H9 (cell line): ENCODE measurements at regions not wholly inside any gene's neighbourhood (a gene's known extent, or its start where the extent isn't known, plus 50 kb on each side); places are given as distances from the start of the nearest gene placed in this dataset.

Source experiments
- DNase-seq: peaks from one replicate; pipeline ENCODE4 v3.0.0-alpha.2; 2017
- H2AFZ ChIP-seq: one replicate; pipeline ENCODE4 v1.6.1; 2013; ENCODE audit warnings: mild to moderate bottlenecking, low read length, control low read depth, moderate library complexity
- H2AK5ac ChIP-seq: 2 replicates; pipeline ENCODE4 v1.6.1; 2013; ENCODE audit warnings: low read length, control low read depth, mixed read lengths; ENCODE audit not compliant: insufficient read length
- H2BK120ac ChIP-seq: one replicate; pipeline ENCODE4 v1.6.1; 2013; ENCODE audit warnings: low read depth, mild to moderate bottlenecking, low read length, control low read depth, inconsistent platforms; ENCODE audit not compliant: poor library complexity, severe bottlenecking
- H2BK12ac ChIP-seq: 2 replicates; pipeline ENCODE4 v1.6.1; 2013; ENCODE audit warnings: low read length, control low read depth, mixed read lengths, low read depth; ENCODE audit not compliant: insufficient read length
- H2BK15ac ChIP-seq: 2 replicates; pipeline ENCODE4 v1.6.1; 2013; ENCODE audit warnings: low read depth, low read length, control low read depth
- H2BK20ac ChIP-seq: one replicate; pipeline ENCODE4 v1.6.1; 2013; ENCODE audit warnings: low read depth, mild to moderate bottlenecking, low read length, control low read depth, inconsistent platforms; ENCODE audit not compliant: poor library complexity, severe bottlenecking
- H2BK5ac ChIP-seq: 2 replicates; pipeline ENCODE4 v1.6.1; 2013; ENCODE audit warnings: low read length, control low read depth, mixed read lengths; ENCODE audit not compliant: insufficient read length
- H3K14ac ChIP-seq: 2 replicates; pipeline ENCODE4 v1.6.1; 2013; ENCODE audit warnings: low read length, control low read depth; ENCODE audit not compliant: insufficient read depth
- H3K18ac ChIP-seq: 2 replicates; pipeline ENCODE4 v1.6.1; 2013; ENCODE audit warnings: low read depth, mild to moderate bottlenecking, mixed read lengths, low read length, control low read depth; ENCODE audit not compliant: insufficient read length
- H3K23ac ChIP-seq: 2 replicates; pipeline ENCODE4 v1.6.1; 2013; ENCODE audit warnings: low read length, control low read depth, mixed read lengths, low read depth; ENCODE audit not compliant: insufficient read length
- H3K23me2 ChIP-seq: 2 replicates; pipeline ENCODE4 v1.6.1; 2013; ENCODE audit warnings: low read depth, mild to moderate bottlenecking, mixed read lengths, low read length, control low read depth; ENCODE audit not compliant: insufficient read length, poor library complexity, severe bottlenecking
- H3K27ac ChIP-seq: 2 replicates; pipeline ENCODE4 v1.5.1; 2013; ENCODE audit warnings: low read length, control low read depth, mixed read lengths, low read depth; ENCODE audit not compliant: insufficient read length
- H3K27me3 ChIP-seq: 2 replicates; pipeline ENCODE4 v1.6.1; 2013; ENCODE audit warnings: low read length, control low read depth, inconsistent platforms; ENCODE audit not compliant: insufficient read depth
- H3K4ac ChIP-seq: 2 replicates; pipeline ENCODE4 v1.6.1; 2013; ENCODE audit warnings: low read depth, mild to moderate bottlenecking, control low read depth, inconsistent platforms, low read length, moderate library complexity
- H3K4me1 ChIP-seq: 2 replicates; pipeline ENCODE4 v1.6.1; 2013; ENCODE audit warnings: low read length, control low read depth, inconsistent platforms; ENCODE audit not compliant: insufficient read depth
- H3K4me2 ChIP-seq: 2 replicates; pipeline ENCODE4 v1.6.1; 2013; ENCODE audit warnings: low read length, control low read depth, mixed read lengths; ENCODE audit not compliant: insufficient read length, insufficient read depth
- H3K56ac ChIP-seq: 2 replicates; pipeline ENCODE4 v1.6.1; 2013; ENCODE audit warnings: low read depth, mild to moderate bottlenecking, mixed read lengths, low read length, control low read depth; ENCODE audit not compliant: insufficient read length
- H3K79me1 ChIP-seq: 2 replicates; pipeline ENCODE4 v1.6.1; 2013; ENCODE audit warnings: low read depth, mild to moderate bottlenecking, moderate library complexity, low read length, control low read depth, inconsistent platforms; ENCODE audit not compliant: insufficient read depth, poor library complexity, severe bottlenecking
- H3K79me2 ChIP-seq: 2 replicates; pipeline ENCODE4 v1.6.1; 2013; ENCODE audit warnings: low read length, control low read depth, inconsistent platforms; ENCODE audit not compliant: insufficient read depth
- H3K9ac ChIP-seq: 2 replicates; pipeline ENCODE4 v1.6.1; 2013; ENCODE audit warnings: low read length, control low read depth, mixed read lengths; ENCODE audit not compliant: insufficient read length; ENCODE audit errors: extremely low read depth
- H3K9me3 ChIP-seq: one replicate; pipeline ENCODE4 v1.6.1; 2013; ENCODE audit warnings: low read depth, low read length, inconsistent platforms; ENCODE audit not compliant: control insufficient read depth
- H3T11ph ChIP-seq: one replicate; pipeline ENCODE4 v1.6.1; 2013; ENCODE audit warnings: mild to moderate bottlenecking, low read length, control low read depth, inconsistent platforms
- H4K20me1 ChIP-seq: one replicate; pipeline ENCODE4 v1.6.1; 2013; ENCODE audit not compliant: control insufficient read depth, insufficient read length, insufficient read depth
- H4K5ac ChIP-seq: 2 replicates; pipeline ENCODE4 v1.6.1; 2013; ENCODE audit warnings: low read depth, mild to moderate bottlenecking, mixed read lengths, low read length, control low read depth; ENCODE audit not compliant: insufficient read length
- H4K8ac ChIP-seq: replicated peaks from 2 replicates; pipeline ENCODE4 v1.6.1; 2013; ENCODE audit warnings: low read length, control low read depth, mixed read lengths, low read depth; ENCODE audit not compliant: insufficient read length
- H4K91ac ChIP-seq: 2 replicates; pipeline ENCODE4 v1.6.1; 2013; ENCODE audit warnings: low read depth, mild to moderate bottlenecking, moderate library complexity, mixed read lengths, low read length, control low read depth; ENCODE audit not compliant: insufficient read length
- H3K27ac Mint-ChIP-seq, 3 experiments: 2 replicates in 2 of 3; 3 replicates in 1 of 3; pipeline ENCODE4 v1.8.0; 2020 to 2021; ENCODE audit warnings: mixed read lengths in 3 of 3, mild to moderate bottlenecking in 1 of 3, moderate library complexity in 1 of 3
- H3K27me3 Mint-ChIP-seq: 2 replicates; pipeline ENCODE4 v1.8.0; 2021; ENCODE audit warnings: low read depth, mild to moderate bottlenecking, moderate library complexity, mixed read lengths
- H3K36me3 Mint-ChIP-seq, 3 experiments: 2 replicates in 2 of 3; 3 replicates in 1 of 3; pipeline ENCODE4 v1.8.0; 2020 to 2021; ENCODE audit warnings: low read depth in 3 of 3, mixed read lengths in 3 of 3; ENCODE audit not compliant: insufficient read depth in 1 of 3
- H3K4me1 Mint-ChIP-seq, 2 experiments: 2 replicates each; pipeline ENCODE4 v1.8.0; 2020; ENCODE audit warnings: mixed read lengths in 2 of 2
- H3K4me3 Mint-ChIP-seq, 2 experiments: 2 replicates in 1 of 2; 3 replicates in 1 of 2; pipeline ENCODE4 v1.8.0; 2020 to 2021; ENCODE audit warnings: mild to moderate bottlenecking in 2 of 2, mixed read lengths in 2 of 2, moderate library complexity in 1 of 2
- H3K9me3 Mint-ChIP-seq, 2 experiments: 2 replicates in 1 of 2; 3 replicates in 1 of 2; pipeline ENCODE4 v1.8.0; 2020; ENCODE audit warnings: mild to moderate bottlenecking in 2 of 2, mixed read lengths in 2 of 2, moderate library complexity in 1 of 2
- CTCF ChIP-seq: fragments of 200-600 bp; sonication (generic); conservative IDR thresholded peaks from 3 replicates; pipeline ENCODE4 v1.8.0; 2021; ENCODE audit warnings: antibody characterized with exemption, mild to moderate bottlenecking
- WGBS: extraction: QIAGEN DNeasy Blood & Tissue Kit; methylation state at CpG from one replicate; pipeline ENCODE4 v1.1.7; 2013; ENCODE audit warnings: missing lambda C conversion rate, low lambda C conversion rate, mixed read lengths; ENCODE audit not compliant: insufficient read length; ENCODE audit errors: extremely low coverage; 5-methylcytosine and 5-hydroxymethylcytosine counted together

- Histone ChIP-seq H2AK5ac (no peak overlapping the region), H3K79me1 (no peaks in the 10 kb centered on the region), H3K4ac (no peak overlapping the region), H3K9me3 (no peaks in the 10 kb centered on the region), H3K14ac (no peak overlapping the region), H2BK15ac (no peak overlapping the region), H2BK20ac (no peak overlapping the region), H3K79me2 (no peaks in the 10 kb centered on the region), H2BK12ac (no peak overlapping the region), H2AFZ (no peak overlapping the region), H4K91ac (no peak overlapping the region), H3K27me3 (no peaks in the 10 kb centered on the region), H2BK120ac (no peak overlapping the region), H3K56ac (no peak overlapping the region), H3K9ac (no peak overlapping the region), H4K8ac (no peak overlapping the region), H4K5ac (no peak overlapping the region), H3K27ac (no peak overlapping the region), H3T11ph (no peak overlapping the region), H3K23me2 (no peaks in the 10 kb centered on the region), H2BK5ac (no peak overlapping the region), H3K23ac (no peak overlapping the region), H3K4me2 (no peak overlapping the region), H3K4me1 (no peaks in the 10 kb centered on the region), H3K18ac (no peak overlapping the region), H4K20me1 (no peaks in the 10 kb centered on the region)
- Mint-ChIP-seq H3K9me3 (0 out of 5 replicates have a peak, but pooled peaks cover 0 to 2% of the 10 kb centered on the region in 2 experiments), H3K4me3 (no peak overlapping the region), H3K27ac (no peak overlapping the region), H3K36me3 (peaks cover 0 to 1% (median 0%) of the 10 kb centered on the region in 3 experiments; a peak in 2 of 7 replicates), H3K27me3 (no peaks in the 10 kb centered on the region), H3K4me1 (peaks cover 0 to 12% of the 10 kb centered on the region in 2 experiments; a peak in 3 of 4 replicates)
- no CpG with 5 or more reads among the region's 8 CpGs for WGBS
- no peak for TF ChIP-seq CTCF
- no peak for DNase-seq
Observed at GRCh38 chr10:28172223-28172610, 130.6 kb downstream of the MPP7 start.
